ENCODE measurements at regions not wholly inside any gene's neighbourhood (a gene's known extent, or its start where the extent isn't known, plus 50 kb on each side); places are given as distances from the start of the nearest gene placed in this dataset.

DNA sequence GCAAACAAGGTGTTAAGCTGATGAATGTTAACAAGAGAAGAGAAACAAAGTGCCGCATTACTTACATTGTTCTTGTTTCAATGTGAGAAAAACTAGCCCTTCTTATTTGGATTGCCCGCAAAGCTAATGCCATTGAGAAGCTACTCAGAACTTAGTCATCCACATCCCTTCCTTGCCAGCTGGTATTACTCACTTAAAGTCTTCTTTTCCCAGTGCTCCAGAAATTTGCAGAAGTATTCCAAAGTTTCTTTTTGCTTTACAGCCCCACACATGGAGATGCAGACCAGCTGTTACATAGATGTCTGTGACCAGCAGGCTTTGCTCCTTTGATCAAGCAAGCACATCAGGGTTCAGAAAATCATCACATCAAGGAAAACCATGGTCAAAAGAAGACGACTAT, 529.0 kb downstream of the TBC1D32 start:
- TF ChIP-seq, protein P1, sequence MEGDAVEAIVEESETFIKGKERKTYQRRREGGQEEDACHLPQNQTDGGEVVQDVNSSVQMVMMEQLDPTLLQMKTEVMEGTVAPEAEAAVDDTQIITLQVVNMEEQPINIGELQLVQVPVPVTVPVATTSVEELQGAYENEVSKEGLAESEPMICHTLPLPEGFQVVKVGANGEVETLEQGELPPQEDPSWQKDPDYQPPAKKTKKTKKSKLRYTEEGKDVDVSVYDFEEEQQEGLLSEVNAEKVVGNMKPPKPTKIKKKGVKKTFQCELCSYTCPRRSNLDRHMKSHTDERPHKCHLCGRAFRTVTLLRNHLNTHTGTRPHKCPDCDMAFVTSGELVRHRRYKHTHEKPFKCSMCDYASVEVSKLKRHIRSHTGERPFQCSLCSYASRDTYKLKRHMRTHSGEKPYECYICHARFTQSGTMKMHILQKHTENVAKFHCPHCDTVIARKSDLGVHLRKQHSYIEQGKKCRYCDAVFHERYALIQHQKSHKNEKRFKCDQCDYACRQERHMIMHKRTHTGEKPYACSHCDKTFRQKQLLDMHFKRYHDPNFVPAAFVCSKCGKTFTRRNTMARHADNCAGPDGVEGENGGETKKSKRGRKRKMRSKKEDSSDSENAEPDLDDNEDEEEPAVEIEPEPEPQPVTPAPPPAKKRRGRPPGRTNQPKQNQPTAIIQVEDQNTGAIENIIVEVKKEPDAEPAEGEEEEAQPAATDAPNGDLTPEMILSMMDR (optimal IDR thresholded peaks at IDR 0.05 in 1 of 3, IDR thresholded peaks at IDR 0.05 in 1 of 3, conservative IDR thresholded peaks at IDR 0.05 in 1 of 3; ENCODE audit: extremely low read depth in 1 of 3, insufficient read depth in 2 of 3, low read length in 3 of 3), result no peak
- no peak for TF ChIP-seq EZH2 (IDR thresholded peaks at IDR 0.05; ENCODE audit: low read length)
- Histone ChIP-seq H2AFZ (ENCODE audit: control insufficient read depth, low read length) (no peak overlapping the region), H3K27ac (ENCODE audit: control insufficient read depth, insufficient read depth, low read length) (no peak overlapping the region), H3K9me3 (ENCODE audit: control insufficient read depth, low read depth, low read length) (no peaks in the 10 kb centered on the region), H3K9ac (ENCODE audit: control insufficient read depth, extremely low read depth, insufficient read depth, low read length) (no peak overlapping the region), H3K36me3 (ENCODE audit: control insufficient read depth in 2 of 2, extremely low read depth in 1 of 2, insufficient read depth in 2 of 2, low read length in 2 of 2) (no peaks in the 10 kb centered on the region), H3K4me3 (ENCODE audit: control insufficient read depth in 2 of 3, extremely low read depth in 1 of 3, insufficient read depth in 2 of 3, low read depth in 1 of 3, low read length in 3 of 3) (no peak overlapping the region), H3K9me1 (ENCODE audit: control insufficient read depth, extremely low read depth, insufficient read depth, low read length) (no peaks in the 10 kb centered on the region), H3K27me3 (ENCODE audit: control insufficient read depth, extremely low read depth, insufficient read depth, low read length) (no peaks in the 10 kb centered on the region), H4K20me1 (ENCODE audit: control insufficient read depth, extremely low read depth, insufficient read depth, low read length) (no peaks in the 10 kb centered on the region), H3K4me2 (ENCODE audit: control insufficient read depth, extremely low read depth, insufficient read depth, low read depth, low read length) (no peak overlapping the region), H3K4me1 (ENCODE audit: control insufficient read depth, extremely low read depth, insufficient read depth, low read length) (no peaks in the 10 kb centered on the region), H3K79me2 (ENCODE audit: control insufficient read depth, insufficient read depth, low read length) (no peaks in the 10 kb centered on the region)
- DNase-seq (ENCODE audit: low read depth, low spot score), result no peak
- no peak for FAIRE-seq
- dilution Hi-C loops (cut with MboI; ENCODE audit: extremely low pct_ligation_motif_present, low sequenced_read_pairs), result no loop called here

DNA sequence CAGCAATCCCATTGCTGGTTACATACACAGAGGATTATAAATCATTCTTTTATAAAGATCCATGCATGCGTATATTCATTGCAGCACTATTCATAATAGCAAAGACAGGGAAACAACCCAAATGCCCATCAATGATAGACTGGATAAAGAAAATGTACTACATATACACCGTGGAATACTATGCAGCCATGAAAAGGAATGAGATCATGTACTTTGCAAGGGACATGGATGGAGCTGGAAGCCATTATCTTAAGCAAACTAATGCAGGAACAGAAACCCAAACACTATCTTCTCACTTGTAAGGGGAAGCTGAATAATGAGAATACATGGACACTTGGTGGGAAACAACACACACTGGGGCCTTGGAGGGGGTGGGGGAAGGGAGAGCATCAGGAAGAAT, 529.7 kb downstream of the TBC1D32 start:
- FAIRE-seq (no peak), DNase-seq (ENCODE audit: low read depth, low spot score) (no peak)
- no peaks in the 10 kb centered on the region for H3K4me1 ChIP-seq (ENCODE audit: control insufficient read depth, extremely low read depth, insufficient read depth, low read length)
- H3K79me2 ChIP-seq (ENCODE audit: control insufficient read depth, insufficient read depth, low read length), result no peaks in the 10 kb centered on the region
- no peaks in the 10 kb centered on the region for H4K20me1 ChIP-seq (ENCODE audit: control insufficient read depth, extremely low read depth, insufficient read depth, low read length)
- H3K9ac ChIP-seq (ENCODE audit: control insufficient read depth, extremely low read depth, insufficient read depth, low read length), result no peak overlapping the region
- no peaks in the 10 kb centered on the region for H3K27me3 ChIP-seq (ENCODE audit: control insufficient read depth, extremely low read depth, insufficient read depth, low read length)
- no peaks in the 10 kb centered on the region for H3K9me3 ChIP-seq (ENCODE audit: control insufficient read depth, low read depth, low read length)
- no peak for TF ChIP-seq EZH2 (IDR thresholded peaks at IDR 0.05; ENCODE audit: low read length)
- TF ChIP-seq, protein P1 (optimal IDR thresholded peaks at IDR 0.05 in 1 of 3, IDR thresholded peaks at IDR 0.05 in 1 of 3, conservative IDR thresholded peaks at IDR 0.05 in 1 of 3; ENCODE audit: extremely low read depth in 1 of 3, insufficient read depth in 2 of 3, low read length in 3 of 3), result no peak
- dilution Hi-C loops (cut with MboI; ENCODE audit: extremely low pct_ligation_motif_present, low sequenced_read_pairs), result no loop called here
- H3K27ac ChIP-seq (ENCODE audit: control insufficient read depth, insufficient read depth, low read length), result no peak overlapping the region
- H3K9me1 ChIP-seq (ENCODE audit: control insufficient read depth, extremely low read depth, insufficient read depth, low read length), result no peaks in the 10 kb centered on the region
- no peak overlapping the region for H3K4me3 ChIP-seq (ENCODE audit: control insufficient read depth in 2 of 3, extremely low read depth in 1 of 3, insufficient read depth in 2 of 3, low read depth in 1 of 3, low read length in 3 of 3)
- H3K4me2 ChIP-seq (ENCODE audit: control insufficient read depth, extremely low read depth, insufficient read depth, low read depth, low read length), result no peak overlapping the region
- no peaks in the 10 kb centered on the region for H3K36me3 ChIP-seq (ENCODE audit: control insufficient read depth in 2 of 2, extremely low read depth in 1 of 2, insufficient read depth in 2 of 2, low read length in 2 of 2)
- H2AFZ ChIP-seq (ENCODE audit: control insufficient read depth, low read length), result no peak overlapping the region

Measured in keratinocyte (primary cell).